Liver (tissue), 8 donors: ENCODE measurements at regions not wholly inside any gene's neighbourhood (a gene's known extent, or its start where the extent isn't known, plus 50 kb on each side); places are given as distances from the start of the nearest gene placed in this dataset.

Experiments
- DNase-seq: peaks from one replicate; pipeline ENCODE4 v3.0.0-alpha.2; 2017; ENCODE audit warnings: low spot score
- H3K27ac ChIP-seq, 2 donors: one replicate each; pipeline ENCODE4 v1.7.0; 2013; ENCODE audit warnings: inconsistent platforms in 2 of 2, low read length in 2 of 2, control low read depth in 1 of 2, low read depth in 1 of 2, mild to moderate bottlenecking in 1 of 2
- H3K27me3 ChIP-seq, 4 donors: one replicate each; pipeline versions ENCODE4 v1.6.1 to v1.7.0; 2013; ENCODE audit warnings: low read length in 3 of 4, inconsistent platforms in 1 of 4, mild to moderate bottlenecking in 1 of 4, moderate library complexity in 1 of 4; ENCODE audit not compliant: control insufficient read depth in 4 of 4, insufficient read depth in 4 of 4
- H3K36me3 ChIP-seq, 4 donors: one replicate each; pipeline versions ENCODE4 v1.6.1 to v1.7.0; 2013; ENCODE audit warnings: low read length in 3 of 4, mild to moderate bottlenecking in 3 of 4, low read depth in 1 of 4, moderate library complexity in 1 of 4; ENCODE audit not compliant: control insufficient read depth in 4 of 4, insufficient read depth in 3 of 4
- H3K4me1 ChIP-seq, 4 donors: one replicate each; pipeline versions ENCODE4 v1.6.1 to v1.7.0; 2013; ENCODE audit warnings: low read length in 3 of 4, mild to moderate bottlenecking in 3 of 4, moderate library complexity in 1 of 4; ENCODE audit not compliant: control insufficient read depth in 4 of 4, insufficient read depth in 4 of 4
- H3K4me3 ChIP-seq, 3 donors: one replicate each; pipeline versions ENCODE4 v1.6.1 to v1.7.0; 2013; ENCODE audit warnings: low read length in 3 of 3, control low read depth in 1 of 3, low read depth in 1 of 3, mild to moderate bottlenecking in 1 of 3
- H3K9ac ChIP-seq, 2 donors: one replicate each; pipeline ENCODE4 v1.7.0; 2013; ENCODE audit warnings: low read length in 2 of 2, mild to moderate bottlenecking in 2 of 2, moderate library complexity in 2 of 2, control low read depth in 1 of 2, low read depth in 1 of 2
- H3K9me3 ChIP-seq, 4 donors: one replicate each; pipeline versions ENCODE4 v1.6.1 to v1.7.0; 2013; ENCODE audit warnings: low read length in 3 of 4; ENCODE audit not compliant: control insufficient read depth in 4 of 4
- EGR1 ChIP-seq, 2 donors: IDR thresholded peaks; 2 replicates each; pipeline ENCODE4 v1.6.1; 2016 to 2018; ENCODE audit warnings: antibody characterized with exemption in 2 of 2, low read depth in 2 of 2
- FOXA1 ChIP-seq: IDR thresholded peaks from 2 replicates; pipeline ENCODE4 v1.6.1; 2016; ENCODE audit warnings: antibody characterized with exemption
- FOXA2 ChIP-seq: IDR thresholded peaks from 2 replicates; pipeline ENCODE4 v1.6.1; 2016; ENCODE audit warnings: antibody characterized with exemption
- GABPA ChIP-seq, 2 donors: IDR thresholded peaks in 1 of 2; conservative IDR thresholded peaks in 1 of 2; 2 replicates each; pipeline ENCODE4 v1.6.1; 2016; ENCODE audit warnings: antibody characterized with exemption in 2 of 2, mild to moderate bottlenecking in 1 of 2, moderate library complexity in 1 of 2
- HNF4A ChIP-seq, 2 donors: conservative IDR thresholded peaks; 2 replicates each; pipeline ENCODE4 v1.6.1; 2016; ENCODE audit warnings: antibody characterized with exemption in 2 of 2, mild to moderate bottlenecking in 2 of 2
- HNF4G ChIP-seq: IDR thresholded peaks from 2 replicates; pipeline ENCODE4 v1.6.1; 2016; ENCODE audit warnings: antibody characterized with exemption
- JUND ChIP-seq, 2 donors: IDR thresholded peaks; 2 replicates each; pipeline ENCODE4 v1.6.1; 2016; ENCODE audit warnings: antibody characterized with exemption in 2 of 2
- NR2F2 ChIP-seq: IDR thresholded peaks from 2 replicates; pipeline ENCODE4 v1.6.1; 2016; ENCODE audit warnings: antibody characterized with exemption
- RAD21 ChIP-seq, 2 donors: IDR thresholded peaks; 2 replicates each; pipeline ENCODE4 v1.6.1; 2016; ENCODE audit warnings: antibody characterized with exemption in 2 of 2, mild to moderate bottlenecking in 2 of 2
- RXRA ChIP-seq, 2 donors: IDR thresholded peaks; 2 replicates each; pipeline ENCODE4 v1.6.1; 2017 to 2018; ENCODE audit warnings: antibody characterized with exemption in 2 of 2, mild to moderate bottlenecking in 1 of 2
- SP1 ChIP-seq: IDR thresholded peaks from 2 replicates; pipeline ENCODE4 v1.6.1; 2018; ENCODE audit warnings: antibody characterized with exemption, mild to moderate bottlenecking
- TAF1 ChIP-seq: conservative IDR thresholded peaks from 2 replicates; pipeline ENCODE4 v1.6.1; 2016; ENCODE audit warnings: antibody characterized with exemption, mild to moderate bottlenecking
- YY1 ChIP-seq: IDR thresholded peaks from 2 replicates; pipeline ENCODE4 v1.6.1; 2016; ENCODE audit warnings: antibody characterized with exemption, mild to moderate bottlenecking
- WGBS: extraction: QIAGEN DNeasy Blood & Tissue Kit; methylation state at CpG from one replicate; pipeline ENCODE4 v1.1.7; 2013; 5-methylcytosine and 5-hydroxymethylcytosine counted together
- TF ChIP-seq, protein P1 (sequence below): fragments of 150-350 bp; IDR thresholded peaks from 2 replicates; pipeline ENCODE4 v1.5.1; 2017; ENCODE audit warnings: improper control_type of control experiment, low read depth, low read length; ENCODE audit not compliant: missing input control
- TF ChIP-seq, protein P2 (sequence below): IDR thresholded peaks from 2 replicates; pipeline ENCODE4 v1.6.1; 2016; ENCODE audit warnings: antibody characterized with exemption
- TF ChIP-seq, protein P3 (sequence below): IDR thresholded peaks from 2 replicates; pipeline ENCODE4 v1.6.1; 2016; ENCODE audit warnings: antibody characterized with exemption
- TF ChIP-seq, protein P4 (sequence below): IDR thresholded peaks from 2 replicates; pipeline ENCODE4 v1.6.1; 2016; ENCODE audit warnings: antibody characterized with exemption, mild to moderate bottlenecking
- donor health status: healthy.
- donor health status: healthy.
- donor health status: healthy.
- donor health status: healthy.
- donor health status: healthy.

DNA sequence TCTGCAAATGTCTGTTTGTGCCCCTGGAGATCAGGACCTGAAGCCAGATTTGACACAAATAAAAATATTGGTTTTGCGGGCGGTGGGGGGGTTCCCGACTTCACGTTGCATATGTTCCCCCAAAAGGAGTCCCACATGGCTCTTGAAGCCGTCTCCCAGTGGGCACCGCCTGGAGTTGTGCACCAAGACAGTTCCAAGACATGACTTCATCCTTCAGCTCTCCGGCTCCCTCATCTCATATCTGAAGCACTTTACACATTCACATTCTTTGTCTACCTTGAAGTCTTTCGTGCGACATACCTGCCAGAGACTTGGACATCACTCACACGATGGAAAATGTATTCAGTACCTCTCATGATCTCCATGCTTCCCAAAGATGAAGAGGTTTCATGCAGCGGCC, 362.8 kb upstream of the FOXK1 start:
- Histone ChIP-seq H3K4me1 (no peaks in the 10 kb centered on the region), H3K36me3 (no peaks in the 10 kb centered on the region), H3K4me3 (no peak overlapping the region), H3K27me3 (no peaks in the 10 kb centered on the region), H3K27ac (no peak overlapping the region), H3K9me3 (peaks cover 0 to 4% (median under 1%) of the 10 kb centered on the region in 4 donors), H3K9ac (no peak overlapping the region)
- 86% methylated on average over 11 of the region's 11 CpGs for WGBS
- TF ChIP-seq, protein P1, sequence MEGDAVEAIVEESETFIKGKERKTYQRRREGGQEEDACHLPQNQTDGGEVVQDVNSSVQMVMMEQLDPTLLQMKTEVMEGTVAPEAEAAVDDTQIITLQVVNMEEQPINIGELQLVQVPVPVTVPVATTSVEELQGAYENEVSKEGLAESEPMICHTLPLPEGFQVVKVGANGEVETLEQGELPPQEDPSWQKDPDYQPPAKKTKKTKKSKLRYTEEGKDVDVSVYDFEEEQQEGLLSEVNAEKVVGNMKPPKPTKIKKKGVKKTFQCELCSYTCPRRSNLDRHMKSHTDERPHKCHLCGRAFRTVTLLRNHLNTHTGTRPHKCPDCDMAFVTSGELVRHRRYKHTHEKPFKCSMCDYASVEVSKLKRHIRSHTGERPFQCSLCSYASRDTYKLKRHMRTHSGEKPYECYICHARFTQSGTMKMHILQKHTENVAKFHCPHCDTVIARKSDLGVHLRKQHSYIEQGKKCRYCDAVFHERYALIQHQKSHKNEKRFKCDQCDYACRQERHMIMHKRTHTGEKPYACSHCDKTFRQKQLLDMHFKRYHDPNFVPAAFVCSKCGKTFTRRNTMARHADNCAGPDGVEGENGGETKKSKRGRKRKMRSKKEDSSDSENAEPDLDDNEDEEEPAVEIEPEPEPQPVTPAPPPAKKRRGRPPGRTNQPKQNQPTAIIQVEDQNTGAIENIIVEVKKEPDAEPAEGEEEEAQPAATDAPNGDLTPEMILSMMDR, result no peak
- TF ChIP-seq HNF4A (conservative IDR thresholded peaks at IDR 0.05), result no peak
- TF ChIP-seq FOXA2, result no peak
- TF ChIP-seq SP1, result no peak
- no peak for TF ChIP-seq RXRA (IDR thresholded peaks at IDR 0.05)
- TF ChIP-seq, protein P2, sequence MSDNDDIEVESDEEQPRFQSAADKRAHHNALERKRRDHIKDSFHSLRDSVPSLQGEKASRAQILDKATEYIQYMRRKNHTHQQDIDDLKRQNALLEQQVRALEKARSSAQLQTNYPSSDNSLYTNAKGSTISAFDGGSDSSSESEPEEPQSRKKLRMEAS, result no peak
- TF ChIP-seq FOXA1, result no peak
- TF ChIP-seq, protein P3, sequence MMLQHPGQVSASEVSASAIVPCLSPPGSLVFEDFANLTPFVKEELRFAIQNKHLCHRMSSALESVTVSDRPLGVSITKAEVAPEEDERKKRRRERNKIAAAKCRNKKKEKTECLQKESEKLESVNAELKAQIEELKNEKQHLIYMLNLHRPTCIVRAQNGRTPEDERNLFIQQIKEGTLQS, result no peak
- TF ChIP-seq RAD21 (IDR thresholded peaks at IDR 0.05), result no peak
- no peak for TF ChIP-seq NR2F2
- TF ChIP-seq GABPA (IDR thresholded peaks at IDR 0.05 in 1 of 2, conservative IDR thresholded peaks at IDR 0.05 in 1 of 2), result no peak
- TF ChIP-seq, protein P4, sequence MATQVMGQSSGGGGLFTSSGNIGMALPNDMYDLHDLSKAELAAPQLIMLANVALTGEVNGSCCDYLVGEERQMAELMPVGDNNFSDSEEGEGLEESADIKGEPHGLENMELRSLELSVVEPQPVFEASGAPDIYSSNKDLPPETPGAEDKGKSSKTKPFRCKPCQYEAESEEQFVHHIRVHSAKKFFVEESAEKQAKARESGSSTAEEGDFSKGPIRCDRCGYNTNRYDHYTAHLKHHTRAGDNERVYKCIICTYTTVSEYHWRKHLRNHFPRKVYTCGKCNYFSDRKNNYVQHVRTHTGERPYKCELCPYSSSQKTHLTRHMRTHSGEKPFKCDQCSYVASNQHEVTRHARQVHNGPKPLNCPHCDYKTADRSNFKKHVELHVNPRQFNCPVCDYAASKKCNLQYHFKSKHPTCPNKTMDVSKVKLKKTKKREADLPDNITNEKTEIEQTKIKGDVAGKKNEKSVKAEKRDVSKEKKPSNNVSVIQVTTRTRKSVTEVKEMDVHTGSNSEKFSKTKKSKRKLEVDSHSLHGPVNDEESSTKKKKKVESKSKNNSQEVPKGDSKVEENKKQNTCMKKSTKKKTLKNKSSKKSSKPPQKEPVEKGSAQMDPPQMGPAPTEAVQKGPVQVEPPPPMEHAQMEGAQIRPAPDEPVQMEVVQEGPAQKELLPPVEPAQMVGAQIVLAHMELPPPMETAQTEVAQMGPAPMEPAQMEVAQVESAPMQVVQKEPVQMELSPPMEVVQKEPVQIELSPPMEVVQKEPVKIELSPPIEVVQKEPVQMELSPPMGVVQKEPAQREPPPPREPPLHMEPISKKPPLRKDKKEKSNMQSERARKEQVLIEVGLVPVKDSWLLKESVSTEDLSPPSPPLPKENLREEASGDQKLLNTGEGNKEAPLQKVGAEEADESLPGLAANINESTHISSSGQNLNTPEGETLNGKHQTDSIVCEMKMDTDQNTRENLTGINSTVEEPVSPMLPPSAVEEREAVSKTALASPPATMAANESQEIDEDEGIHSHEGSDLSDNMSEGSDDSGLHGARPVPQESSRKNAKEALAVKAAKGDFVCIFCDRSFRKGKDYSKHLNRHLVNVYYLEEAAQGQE, result no peak
- TF ChIP-seq HNF4G, result no peak
- DNase-seq, result no peak

DNA sequence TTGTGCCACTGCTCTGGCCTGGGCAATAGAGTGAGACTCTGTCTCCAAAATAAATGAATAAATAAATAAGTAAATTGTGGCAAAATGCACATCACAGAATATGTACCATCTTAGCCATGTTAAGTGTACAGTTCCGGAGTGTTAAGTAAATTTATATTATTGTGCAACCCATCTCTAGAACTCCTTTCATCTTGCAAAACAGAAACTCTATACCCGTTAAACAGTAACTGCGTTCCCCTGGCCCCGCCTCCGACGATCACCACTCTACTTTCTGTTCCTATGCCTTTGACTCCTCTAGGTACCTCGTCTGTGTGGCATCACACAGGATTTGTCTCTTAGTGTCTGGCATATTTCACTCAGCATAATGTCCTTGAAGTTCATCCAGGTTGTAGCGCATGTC, 356.4 kb upstream of the FOXK1 start:
- Histone ChIP-seq H3K4me3 (no peak overlapping the region), H3K36me3 (no peaks in the 10 kb centered on the region), H3K9ac (no peak overlapping the region), H3K9me3 (peaks cover 0 to 2% (median under 1%) of the 10 kb centered on the region in 4 donors), H3K27me3 (no peaks in the 10 kb centered on the region), H3K27ac (no peak overlapping the region), H3K4me1 (no peaks in the 10 kb centered on the region)
- no peak for DNase-seq
- WGBS, result 58% methylated on average over 8 of the region's 8 CpGs
- TF ChIP-seq EGR1 (IDR thresholded peaks at IDR 0.05; ENCODE audit: low read depth in 2 of 2) (no peak), GABPA (IDR thresholded peaks at IDR 0.05 in 1 of 2, conservative IDR thresholded peaks at IDR 0.05 in 1 of 2) (no peak), HNF4G (no peak), FOXA2 (no peak), NR2F2 (no peak), FOXA1 (no peak), YY1 (no peak), TAF1 (no peak), HNF4A (conservative IDR thresholded peaks at IDR 0.05) (no peak), RAD21 (IDR thresholded peaks at IDR 0.05) (no peak), RXRA (IDR thresholded peaks at IDR 0.05) (no peak), JUND (IDR thresholded peaks at IDR 0.05) (no peak), SP1 (no peak)
- TF ChIP-seq, protein P4, result no peak
- TF ChIP-seq, protein P1, result no peak
- TF ChIP-seq, protein P3, result no peak
